Upper lobe of left lung (tissue), 4 donors: ENCODE measurements at regions not wholly inside any gene's neighbourhood (a gene's known extent, or its start where the extent isn't known, plus 50 kb on each side); places are given as distances from the start of the nearest gene placed in this dataset.

Experiments used
- CTCF ChIP-seq, 6 experiments: fragments of 450-650 bp in 4 of 6; fragments of 200-600 bp in 2 of 6; sonication (generic) in 2 of 6; IDR thresholded peaks; one replicate each; pipeline ENCODE4 v1.5.1; 2016 to 2019; ENCODE audit warnings: antibody characterized with exemption in 6 of 6
- EP300 ChIP-seq, 4 donors: sonication (generic); formaldehyde crosslinking; IDR thresholded peaks; one replicate each; pipeline ENCODE4 v1.5.1; 2017; ENCODE audit warnings: antibody characterized with exemption in 4 of 4, control low read depth in 2 of 4
- POLR2A ChIP-seq, 4 donors: fragments of 450-650 bp; IDR thresholded peaks; one replicate each; pipeline ENCODE4 v1.5.1; 2016 to 2017; ENCODE audit warnings: antibody characterized with exemption in 4 of 4, mild to moderate bottlenecking in 2 of 4
- POLR2AphosphoS5 ChIP-seq, 2 donors: sonication (generic); formaldehyde crosslinking; IDR thresholded peaks; one replicate each; pipeline ENCODE4 v1.5.1; 2017; ENCODE audit warnings: antibody characterized with exemption in 2 of 2

- TF ChIP-seq CTCF (IDR thresholded peaks at IDR 0.05) (no peak), EP300 (IDR thresholded peaks at IDR 0.05) (no peak), POLR2AphosphoS5 (IDR thresholded peaks at IDR 0.05) (no peak), POLR2A (IDR thresholded peaks at IDR 0.05) (no peak)
Measured at GRCh38 chr9:103799959-103800358, 294.1 kb upstream of the SMC2 start.
